ENCODE measurements at regions not wholly inside any gene's neighbourhood (a gene's known extent, or its start where the extent isn't known, plus 50 kb on each side); places are given as distances from the start of the nearest gene placed in this dataset.

GRCh38 chr4:22021106-22021505, 72.5 kb upstream of the KCNIP4 start:
- Histone ChIP-seq H3K4me3 (no peak overlapping the region), H3K36me3 (no peaks in the 10 kb centered on the region), H3K27me3 (ENCODE audit: low read depth) (no peaks in the 10 kb centered on the region), H3K4me1 (no peaks in the 10 kb centered on the region), H3K27ac (no peak overlapping the region), H3K9me3 (no peaks in the 10 kb centered on the region)
- no peak for TF ChIP-seq CTCF (IDR thresholded peaks at IDR 0.05)
- ATAC-seq (no peak), DNase-seq (no peak)
- intact Hi-C loops (cut with DNase I) = no loop called here

GRCh38 chr4:22020129-22020528, 71.6 kb upstream of the KCNIP4 start:
- no peaks in the 10 kb centered on the region for H3K9me3 ChIP-seq
- ATAC-seq (no peak), DNase-seq (no peak)
- TF ChIP-seq CTCF (IDR thresholded peaks at IDR 0.05) = no peak
- no peaks in the 10 kb centered on the region for H3K27me3 ChIP-seq (ENCODE audit: low read depth)
- H3K27ac ChIP-seq = no peak overlapping the region
- H3K4me3 ChIP-seq = no peak overlapping the region
- intact Hi-C loops (cut with DNase I) = no loop called here
- no peaks in the 10 kb centered on the region for H3K36me3 ChIP-seq
- H3K4me1 ChIP-seq = no peaks in the 10 kb centered on the region

GRCh38 chr4:22019676-22020075, 71.1 kb upstream of the KCNIP4 start:
- no peak for TF ChIP-seq CTCF (IDR thresholded peaks at IDR 0.05)
- Histone ChIP-seq H3K36me3 (no peaks in the 10 kb centered on the region), H3K27ac (no peak overlapping the region), H3K4me3 (no peak overlapping the region), H3K9me3 (no peaks in the 10 kb centered on the region), H3K4me1 (no peaks in the 10 kb centered on the region), H3K27me3 (ENCODE audit: low read depth) (no peaks in the 10 kb centered on the region)
- no peak for DNase-seq
- intact Hi-C loops (cut with DNase I) = no loop called here
- no peak for ATAC-seq

GRCh38 chr4:22014222-22014741, 65.7 kb upstream of the KCNIP4 start:
- H3K4me3 ChIP-seq = no peak overlapping the region
- DNase-seq = no peak
- H3K27me3 ChIP-seq (ENCODE audit: low read depth) = no peaks in the 10 kb centered on the region
- H3K4me1 ChIP-seq = no peaks in the 10 kb centered on the region
- no peak overlapping the region for H3K27ac ChIP-seq
- TF ChIP-seq CTCF (IDR thresholded peaks at IDR 0.05) = no peak
- no peaks in the 10 kb centered on the region for H3K36me3 ChIP-seq
- H3K9me3 ChIP-seq = no peaks in the 10 kb centered on the region
- no peak for ATAC-seq
- intact Hi-C loops (cut with DNase I) = no loop called here

GRCh38 chr4:22003878-22004277, 55.3 kb upstream of the KCNIP4 start:
- no peak for TF ChIP-seq CTCF (IDR thresholded peaks at IDR 0.05)
- ATAC-seq (no peak), DNase-seq (no peak)
- Histone ChIP-seq H3K27ac (no peak overlapping the region), H3K4me3 (no peak overlapping the region), H3K9me3 (no peaks in the 10 kb centered on the region), H3K27me3 (ENCODE audit: low read depth) (no peaks in the 10 kb centered on the region), H3K4me1 (no peaks in the 10 kb centered on the region), H3K36me3 (no peaks in the 10 kb centered on the region)
- intact Hi-C loops (cut with DNase I) = no loop called here
